PC-9 (cell line): ENCODE measurements at regions not wholly inside any gene's neighbourhood (a gene's known extent, or its start where the extent isn't known, plus 50 kb on each side); places are given as distances from the start of the nearest gene placed in this dataset.

Experiments used
- BruUV-seq: library from RNA; stranded (reverse); fragments of 400-500 nt; replicated peaks from 2 replicates; lab custom pipeline; 2021; lab: Mats Ljungman, UMichigan
- CTCF ChIA-PET: fragments of 300-600 bp; sonication (Branson Sonifier 250); formaldehyde crosslinking; loops from one replicate; lab custom pipeline; 2022; ENCODE audit warnings: antibody characterized with exemption; lab: Charles Lee
- POLR2A ChIA-PET: fragments of 300-600 bp; sonication (Branson Sonifier 250); formaldehyde crosslinking; loops from one replicate; lab custom pipeline; 2022; ENCODE audit warnings: antibody characterized with exemption; ENCODE audit not compliant: unreplicated experiment; lab: Charles Lee
- DNase-seq, 2 experiments: peaks; one replicate each; pipeline versions ENCODE4 v3.0.0 to v3.0.0-alpha.2; 2015 to 2022; ENCODE audit warnings: mixed read lengths in 1 of 2
- H2AFZ ChIP-seq: fragments of 200-600 bp; sonication (generic); 2 replicates; pipeline ENCODE4 v1.8.1; 2017; ENCODE audit warnings: antibody characterized with exemption
- H3F3A ChIP-seq: fragments of 200-600 bp; sonication (generic); 2 replicates; pipeline ENCODE4 v1.8.1; 2017; ENCODE audit warnings: antibody characterized with exemption, mild to moderate bottlenecking, low read depth; ENCODE audit not compliant: insufficient read depth
- H3K27ac ChIP-seq: fragments of 200-600 bp; sonication (generic); 2 replicates; pipeline ENCODE4 v1.6.1; 2016; ENCODE audit warnings: mixed run types
- H3K27me3 ChIP-seq: fragments of 200-600 bp; sonication (generic); 2 replicates; pipeline ENCODE4 v1.6.1; 2016; ENCODE audit warnings: low read depth, mixed run types; ENCODE audit not compliant: insufficient read depth
- H3K36me3 ChIP-seq: fragments of 200-600 bp; sonication (generic); 2 replicates; pipeline ENCODE4 v1.6.1; 2016; ENCODE audit warnings: low read depth, mixed run types
- H3K4me1 ChIP-seq: fragments of 200-600 bp; sonication (generic); replicated peaks from 2 replicates; pipeline ENCODE4 v1.6.1; 2016; ENCODE audit warnings: mixed run types; ENCODE audit not compliant: insufficient read depth
- H3K4me2 ChIP-seq: fragments of 200-600 bp; sonication (generic); 2 replicates; pipeline ENCODE4 v1.6.1; 2017; ENCODE audit warnings: mixed run types
- H3K4me3 ChIP-seq: fragments of 200-600 bp; sonication (generic); 2 replicates; pipeline ENCODE4 v1.6.1; 2016; ENCODE audit warnings: mixed run types
- H3K79me2 ChIP-seq: fragments of 200-600 bp; sonication (generic); 2 replicates; pipeline ENCODE4 v1.6.1; 2017; ENCODE audit warnings: low read depth, mixed run types
- H3K9me2 ChIP-seq: fragments of 200-600 bp; sonication (generic); 2 replicates; pipeline ENCODE4 v1.8.1; 2017; ENCODE audit warnings: mild to moderate bottlenecking; ENCODE audit not compliant: insufficient read depth
- H3K9me3 ChIP-seq: fragments of 200-600 bp; sonication (generic); 2 replicates; pipeline ENCODE4 v1.8.1; 2016; ENCODE audit warnings: low read depth; ENCODE audit not compliant: insufficient read depth
- H4K20me1 ChIP-seq: fragments of 200-600 bp; sonication (generic); 2 replicates; pipeline ENCODE4 v1.8.1; 2017; ENCODE audit not compliant: insufficient read depth
- CTCF ChIP-seq: fragments of 200-600 bp; sonication (generic); conservative IDR thresholded peaks from 2 replicates; pipeline ENCODE4 v1.6.1; 2017; ENCODE audit warnings: mixed run types, antibody characterized with exemption, mild to moderate bottlenecking, moderate library complexity
- EZH2 ChIP-seq: fragments of 200-600 bp; sonication (generic); IDR thresholded peaks from 2 replicates; pipeline ENCODE4 v1.8.0; 2017; ENCODE audit warnings: antibody characterized with exemption, low read depth
- intact Hi-C: fragments of 100-400 bp; cut with micrococcal nuclease; formaldehyde crosslinking; loops from one replicate; pipeline ENCODE4 v1.10.0; 2022; ENCODE audit not compliant: unreplicated experiment

- no peak for TF ChIP-seq CTCF
- TF ChIP-seq EZH2, result no peak
- CTCF ChIA-PET, result no interaction called here
- no peak overlapping the region for H3K4me2 ChIP-seq
- intact Hi-C loops, result loop anchor here (10.0 kb wide), 1 partner anchor 207 kb away; the partner anchor contains the start of genes MECR and PTPRU
- no peak overlapping the region for H3K27ac ChIP-seq
- peaks cover 50% of the 10 kb centered on the region for H3K27me3 ChIP-seq
- no peaks in the 10 kb centered on the region for H3K9me2 ChIP-seq
- no peak overlapping the region for H2AFZ ChIP-seq
- no peak for DNase-seq
- POLR2A ChIA-PET, result no interaction called here
- H3K36me3 ChIP-seq, result no peaks in the 10 kb centered on the region
- H3K79me2 ChIP-seq, result no peaks in the 10 kb centered on the region
- H4K20me1 ChIP-seq, result no peaks in the 10 kb centered on the region
- no peaks in the 10 kb centered on the region for H3K9me3 ChIP-seq
- no peaks in the 10 kb centered on the region for H3F3A ChIP-seq
- no peak overlapping the region for H3K4me3 ChIP-seq
- no peaks in the 10 kb centered on the region for H3K4me1 ChIP-seq
- BruUV-seq, result no TSS peak
Observed at GRCh38 chr1:29441916-29442668, 205.8 kb downstream of the PTPRU start.

GRCh38 chr1:29439615-29440014 is 203.3 kb downstream of the PTPRU start:
- H3K4me1 ChIP-seq, result no peaks in the 10 kb centered on the region
- peaks cover 53% of the 10 kb centered on the region for H3K27me3 ChIP-seq
- no peak overlapping the region for H2AFZ ChIP-seq
- no peaks in the 10 kb centered on the region for H3K36me3 ChIP-seq
- no TSS peak for BruUV-seq
- no peak overlapping the region for H3K27ac ChIP-seq
- no peaks in the 10 kb centered on the region for H3K9me2 ChIP-seq
- H3K79me2 ChIP-seq, result no peaks in the 10 kb centered on the region
- POLR2A ChIA-PET, result no interaction called here
- intact Hi-C loops, result loop anchor here (10.0 kb wide), 1 partner anchor 205 kb away; the partner anchor contains the start of genes MECR and PTPRU
- H4K20me1 ChIP-seq, result no peaks in the 10 kb centered on the region
- no peak for DNase-seq
- TF ChIP-seq EZH2, result no peak
- TF ChIP-seq CTCF, result no peak
- H3K4me3 ChIP-seq, result no peak overlapping the region
- CTCF ChIA-PET, result no interaction called here
- no peaks in the 10 kb centered on the region for H3F3A ChIP-seq
- no peaks in the 10 kb centered on the region for H3K9me3 ChIP-seq
- no peak overlapping the region for H3K4me2 ChIP-seq

- Histone ChIP-seq H3K27me3 (peaks cover 56% of the 10 kb centered on the region), H3K4me2 (no peak overlapping the region), H3F3A (no peaks in the 10 kb centered on the region), H3K79me2 (no peaks in the 10 kb centered on the region), H3K27ac (no peak overlapping the region), H3K9me2 (no peaks in the 10 kb centered on the region), H2AFZ (no peak overlapping the region), H3K36me3 (no peaks in the 10 kb centered on the region), H3K4me1 (no peaks in the 10 kb centered on the region), H3K4me3 (no peak overlapping the region), H4K20me1 (no peaks in the 10 kb centered on the region), H3K9me3 (no peaks in the 10 kb centered on the region)
- no peak for DNase-seq
- intact Hi-C loops, result no loop called here
- TF ChIP-seq EZH2, result no peak
- TF ChIP-seq CTCF, result no peak
- BruUV-seq, result no TSS peak
- POLR2A ChIA-PET, result no interaction called here
- CTCF ChIA-PET, result no interaction called here
Observed at GRCh38 chr1:29438991-29439390, 202.7 kb downstream of the PTPRU start.
